Neural cell (in vitro differentiated cells): ENCODE measurements at regions not wholly inside any gene's neighbourhood (a gene's known extent, or its start where the extent isn't known, plus 50 kb on each side); places are given as distances from the start of the nearest gene placed in this dataset.

Source experiments
- H2AFZ ChIP-seq: fragments of 200-600, 300-800 bp; sonication (generic), shearing (Covaris generic); 2 replicates; pipeline ENCODE4 v1.6.0; 2014; ENCODE audit warnings: low read depth, mild to moderate bottlenecking, antibody characterized with exemption, low read length, moderate library complexity
- H3F3A ChIP-seq: fragments of 200-600 bp; shearing (Covaris generic); 2 replicates; pipeline ENCODE4 v1.6.1; 2016; ENCODE audit warnings: mild to moderate bottlenecking, moderate library complexity, mixed read lengths, antibody characterized with exemption, low read length; ENCODE audit not compliant: insufficient read depth, poor library complexity, severe bottlenecking
- H3K27ac ChIP-seq: fragments of 200-600, 300-800 bp; sonication (generic), shearing (Covaris generic); 2 replicates; pipeline ENCODE4 v1.5.1; 2014; ENCODE audit warnings: mild to moderate bottlenecking, low read length, moderate library complexity
- H3K27me3 ChIP-seq: fragments of 300-800, 200-600 bp; sonication (generic), shearing (Covaris generic); 2 replicates; pipeline ENCODE4 v1.6.0; 2014; ENCODE audit warnings: mild to moderate bottlenecking, low read depth, low read length, moderate library complexity; ENCODE audit not compliant: insufficient read depth
- H3K36me3 ChIP-seq: fragments of 300-800, 200-600 bp; sonication (generic), shearing (Covaris generic); 2 replicates; pipeline ENCODE4 v1.5.1; 2014; ENCODE audit warnings: mild to moderate bottlenecking, antibody characterized with exemption, low read length, moderate library complexity; ENCODE audit not compliant: insufficient read depth
- H3K4me2 ChIP-seq: fragments of 300-800, 200-600 bp; sonication (generic), shearing (Covaris generic); 2 replicates; pipeline ENCODE4 v1.6.0; 2014; ENCODE audit warnings: mild to moderate bottlenecking, low read length
- H3K4me3 ChIP-seq: fragments of 300-800, 200-600 bp; sonication (generic), shearing (Covaris generic); 2 replicates; pipeline ENCODE4 v1.5.1; 2014; ENCODE audit warnings: mild to moderate bottlenecking, low read length, moderate library complexity
- H3K79me2 ChIP-seq: fragments of 200-600 bp; shearing (Covaris generic); replicated peaks from 2 replicates; pipeline ENCODE4 v1.6.0; 2014; ENCODE audit warnings: mild to moderate bottlenecking, low read length, moderate library complexity; ENCODE audit not compliant: insufficient read depth
- H3K9ac ChIP-seq: fragments of 300-800, 200-600 bp; sonication (generic), shearing (Covaris generic); 2 replicates; pipeline ENCODE4 v1.6.1; 2016; ENCODE audit warnings: mild to moderate bottlenecking, low read length, mixed read lengths
- H3K9me2 ChIP-seq: fragments of 200-600 bp; shearing (Covaris generic); 2 replicates; pipeline ENCODE4 v1.6.1; 2016; ENCODE audit warnings: mild to moderate bottlenecking, low read length, mixed read lengths; ENCODE audit not compliant: insufficient read depth
- H3K9me3 ChIP-seq: fragments of 200-600, 300-800 bp; sonication (generic), shearing (Covaris generic); 2 replicates; pipeline ENCODE4 v1.6.1; 2016; ENCODE audit warnings: mild to moderate bottlenecking, mixed run types, low read length, moderate library complexity, mixed read lengths
- H4K20me1 ChIP-seq: fragments of 200-600 bp; shearing (Covaris generic); 2 replicates; pipeline ENCODE4 v1.6.1; 2016; ENCODE audit warnings: mild to moderate bottlenecking, mixed run types; ENCODE audit not compliant: insufficient read depth
- CTCF ChIP-seq: fragments of 450-650 bp; IDR thresholded peaks from 2 replicates; pipeline ENCODE4 v1.5.1; 2014; ENCODE audit warnings: antibody characterized with exemption, mild to moderate bottlenecking, moderate library complexity; ENCODE audit not compliant: poor library complexity, severe bottlenecking
- EP300 ChIP-seq: fragments of 450-650 bp; conservative IDR thresholded peaks from 2 replicates; pipeline ENCODE4 v1.6.1; 2014; ENCODE audit warnings: antibody characterized with exemption, mild to moderate bottlenecking, moderate library complexity; ENCODE audit not compliant: poor library complexity, severe bottlenecking
- EZH2 ChIP-seq: fragments of 200-600, 300-800 bp; shearing (Covaris generic), sonication (generic); IDR thresholded peaks from 2 replicates; pipeline ENCODE4 v1.6.1; 2014; ENCODE audit warnings: antibody characterized with exemption, low read length, borderline replicate concordance, mild to moderate bottlenecking; ENCODE audit not compliant: insufficient read depth, poor library complexity, severe bottlenecking
- MXI1 ChIP-seq: fragments of 450-650 bp; conservative IDR thresholded peaks from 2 replicates; pipeline ENCODE4 v1.6.1; 2014; ENCODE audit warnings: antibody characterized with exemption, mild to moderate bottlenecking; ENCODE audit not compliant: poor library complexity, severe bottlenecking
- POLR2AphosphoS5 ChIP-seq: IDR thresholded peaks from 2 replicates; pipeline ENCODE4 v1.6.1; 2012
- RAD21 ChIP-seq: fragments of 450-650 bp; conservative IDR thresholded peaks from 2 replicates; pipeline ENCODE4 v1.6.1; 2014; ENCODE audit warnings: antibody characterized with exemption, mild to moderate bottlenecking, moderate library complexity
- REST ChIP-seq: IDR thresholded peaks from 2 replicates; pipeline ENCODE4 v1.6.1; 2012; ENCODE audit warnings: borderline replicate concordance
- SMC3 ChIP-seq: fragments of 450-650 bp; conservative IDR thresholded peaks from 2 replicates; pipeline ENCODE4 v1.6.1; 2014; ENCODE audit warnings: antibody characterized with exemption, mild to moderate bottlenecking, moderate library complexity; ENCODE audit not compliant: poor library complexity
- TAF1 ChIP-seq: IDR thresholded peaks from 2 replicates; pipeline ENCODE4 v1.6.1; 2012; ENCODE audit warnings: low read depth

GRCh38 chr17:77831474-77832179 lies 126.9 kb upstream of the TNRC6C start:
- H3K4me2 ChIP-seq, result no peak overlapping the region
- no peaks in the 10 kb centered on the region for H3K9me2 ChIP-seq
- no peak for TF ChIP-seq POLR2AphosphoS5
- TF ChIP-seq RAD21, result no peak
- TF ChIP-seq MXI1, result no peak
- no peak for TF ChIP-seq EZH2
- no peak for TF ChIP-seq CTCF
- TF ChIP-seq REST, result no peak
- no peak overlapping the region for H3K9ac ChIP-seq
- no peak overlapping the region for H3K4me3 ChIP-seq
- H3K27me3 ChIP-seq, result no peaks in the 10 kb centered on the region
- no peaks in the 10 kb centered on the region for H3K9me3 ChIP-seq
- H3K79me2 ChIP-seq, result no peaks in the 10 kb centered on the region
- no peaks in the 10 kb centered on the region for H3K36me3 ChIP-seq
- H3K27ac ChIP-seq, result no peak overlapping the region
- H3F3A ChIP-seq, result no peaks in the 10 kb centered on the region
- no peak overlapping the region for H2AFZ ChIP-seq
- H4K20me1 ChIP-seq, result no peaks in the 10 kb centered on the region

GRCh38 chr17:77832180-77832560 lies 126.3 kb upstream of the TNRC6C start:
- no peak overlapping the region for H3K4me3 ChIP-seq
- H3K79me2 ChIP-seq, result no peaks in the 10 kb centered on the region
- no peaks in the 10 kb centered on the region for H4K20me1 ChIP-seq
- H3K9me2 ChIP-seq, result no peaks in the 10 kb centered on the region
- H3F3A ChIP-seq, result no peaks in the 10 kb centered on the region
- TF ChIP-seq RAD21 (no peak), SMC3 (no peak), POLR2AphosphoS5 (no peak), CTCF (no peak), EP300 (no peak), MXI1 (no peak), REST (no peak), TAF1 (no peak), EZH2 (no peak)
- H2AFZ ChIP-seq, result no peak overlapping the region
- no peak overlapping the region for H3K27ac ChIP-seq
- no peaks in the 10 kb centered on the region for H3K9me3 ChIP-seq
- no peaks in the 10 kb centered on the region for H3K36me3 ChIP-seq
- H3K27me3 ChIP-seq, result no peaks in the 10 kb centered on the region
- H3K4me2 ChIP-seq, result no peak overlapping the region
- H3K9ac ChIP-seq, result no peak overlapping the region
